ENCODE measurements at regions not wholly inside any gene's neighbourhood (a gene's known extent, or its start where the extent isn't known, plus 50 kb on each side); places are given as distances from the start of the nearest gene placed in this dataset.

- DNase-seq (ENCODE audit: low spot score): no peak
- ChIA-PET CTCF (no interaction called here), POLR2A (ENCODE audit: low non-redundant PET) (no interaction called here)
- Histone ChIP-seq H3K27ac (ENCODE audit: low read depth, low read length, poor library complexity, severe bottlenecking) (no peak overlapping the region), H3K27me3 (replicated peaks; ENCODE audit: insufficient read depth, low read depth, low read length, poor library complexity) (no peaks in the 10 kb centered on the region), H3K9me3 (ENCODE audit: low read depth, low read length, poor library complexity, severe bottlenecking) (no peaks in the 10 kb centered on the region), H3K4me1 (ENCODE audit: insufficient read depth, low read length, poor library complexity, severe bottlenecking) (no peaks in the 10 kb centered on the region), H3K36me3 (ENCODE audit: insufficient read depth, low read length, poor library complexity, severe bottlenecking) (no peaks in the 10 kb centered on the region), H3K4me3 (ENCODE audit: low read depth, low read length, poor library complexity, severe bottlenecking) (no peak overlapping the region)
- intact Hi-C loops (cut with micrococcal nuclease; ENCODE audit: unreplicated experiment): no loop called here
- BruUV-seq (replicated peaks): no TSS peak
- TF ChIP-seq EZH2 (IDR thresholded peaks at IDR 0.05; ENCODE audit: borderline replicate concordance, low read depth, low read length, poor library complexity, severe bottlenecking) (no peak), CTCF (conservative IDR thresholded peaks at IDR 0.05; ENCODE audit: low read depth, low read length) (no peak)
Observed at GRCh38 chr13:68984688-68985319, 1122.8 kb upstream of the ATXN8OS start.

GRCh38 chr13:68982961-68983619 lies 1124.5 kb upstream of the ATXN8OS start:
- no peaks in the 10 kb centered on the region for H3K9me3 ChIP-seq (ENCODE audit: low read depth, low read length, poor library complexity, severe bottlenecking)
- H3K27ac ChIP-seq (ENCODE audit: low read depth, low read length, poor library complexity, severe bottlenecking): no peak overlapping the region
- no peaks in the 10 kb centered on the region for H3K4me1 ChIP-seq (ENCODE audit: insufficient read depth, low read length, poor library complexity, severe bottlenecking)
- no peak for DNase-seq (ENCODE audit: low spot score)
- no peak overlapping the region for H3K4me3 ChIP-seq (ENCODE audit: low read depth, low read length, poor library complexity, severe bottlenecking)
- intact Hi-C loops (cut with micrococcal nuclease; ENCODE audit: unreplicated experiment): no loop called here
- no peaks in the 10 kb centered on the region for H3K27me3 ChIP-seq (replicated peaks; ENCODE audit: insufficient read depth, low read depth, low read length, poor library complexity)
- CTCF ChIA-PET: no interaction called here
- H3K36me3 ChIP-seq (ENCODE audit: insufficient read depth, low read length, poor library complexity, severe bottlenecking): no peaks in the 10 kb centered on the region
- TF ChIP-seq EZH2 (IDR thresholded peaks at IDR 0.05; ENCODE audit: borderline replicate concordance, low read depth, low read length, poor library complexity, severe bottlenecking) (no peak), CTCF (conservative IDR thresholded peaks at IDR 0.05; ENCODE audit: low read depth, low read length) (no peak)
- POLR2A ChIA-PET (ENCODE audit: low non-redundant PET): no interaction called here
- no TSS peak for BruUV-seq (replicated peaks)

GRCh38 chr13:68976287-68976686 lies 1131.3 kb upstream of the ATXN8OS start:
- Histone ChIP-seq H3K27ac (ENCODE audit: low read depth, low read length, poor library complexity, severe bottlenecking) (no peak overlapping the region), H3K4me3 (ENCODE audit: low read depth, low read length, poor library complexity, severe bottlenecking) (no peak overlapping the region), H3K36me3 (ENCODE audit: insufficient read depth, low read length, poor library complexity, severe bottlenecking) (no peaks in the 10 kb centered on the region), H3K27me3 (replicated peaks; ENCODE audit: insufficient read depth, low read depth, low read length, poor library complexity) (no peaks in the 10 kb centered on the region), H3K9me3 (ENCODE audit: low read depth, low read length, poor library complexity, severe bottlenecking) (no peaks in the 10 kb centered on the region), H3K4me1 (ENCODE audit: insufficient read depth, low read length, poor library complexity, severe bottlenecking) (no peaks in the 10 kb centered on the region)
- POLR2A ChIA-PET (ENCODE audit: low non-redundant PET): no interaction called here
- intact Hi-C loops (cut with micrococcal nuclease; ENCODE audit: unreplicated experiment): no loop called here
- CTCF ChIA-PET: no interaction called here
- BruUV-seq (replicated peaks): no TSS peak
- TF ChIP-seq CTCF (conservative IDR thresholded peaks at IDR 0.05; ENCODE audit: low read depth, low read length) (no peak), EZH2 (IDR thresholded peaks at IDR 0.05; ENCODE audit: borderline replicate concordance, low read depth, low read length, poor library complexity, severe bottlenecking) (no peak)
- no peak for DNase-seq (ENCODE audit: low spot score)

Measured in A673 (cell line).